IMR-90 (cell line): ENCODE measurements at regions not wholly inside any gene's neighbourhood (a gene's known extent, or its start where the extent isn't known, plus 50 kb on each side); places are given as distances from the start of the nearest gene placed in this dataset.
"Not testable (repeated sequence)": the region's sequence is repeated elsewhere in the genome, so short reads cannot be mapped to it uniquely, and the experiment has no call there.

Experiments used
- ATAC-seq: fragments of 200-7000 bp; cut with Tn5 transposase; 2 replicates; pipeline ENCODE4 v1.9.1; 2020; ENCODE audit warnings: low read depth, mild to moderate bottlenecking, moderate library complexity
- BruUV-seq: library from RNA; stranded (reverse); fragments of 400-500 nt; replicated peaks from 2 replicates; lab custom pipeline; 2021; lab: Mats Ljungman, UMichigan
- CTCF ChIA-PET: fragments of 300-600 bp; formaldehyde crosslinking; extraction: SDS; loops from one replicate; lab custom pipeline; 2021; ENCODE audit warnings: antibody characterized with exemption; lab: Yijun Ruan, JAX
- POLR2A ChIA-PET: fragments of 300-600 bp; sonication (Branson Sonifier 250); formaldehyde crosslinking; loops from one replicate; lab custom pipeline; 2022; ENCODE audit warnings: antibody characterized with exemption; ENCODE audit not compliant: unreplicated experiment; lab: Charles Lee
- DNase-seq: peaks from one replicate; pipeline ENCODE4 v3.0.0; 2013
- H2AFZ ChIP-seq: replicated peaks from 2 replicates; pipeline ENCODE3; 2013; ENCODE audit warnings: low read length, mild to moderate bottlenecking; ENCODE audit not compliant: poor library complexity
- H2AK5ac ChIP-seq: 2 replicates; pipeline ENCODE4 v1.6.1; 2013; ENCODE audit warnings: low read depth, low read length, inconsistent platforms
- H2AK9ac ChIP-seq: replicated peaks from 2 replicates; pipeline ENCODE3; 2013; ENCODE audit warnings: mild to moderate bottlenecking, low read depth, low read length, moderate library complexity; ENCODE audit not compliant: poor library complexity
- H2BK120ac ChIP-seq: 2 replicates; pipeline ENCODE4 v1.6.1; 2013; ENCODE audit warnings: low read depth, low read length, inconsistent platforms
- H2BK15ac ChIP-seq: 3 replicates; pipeline ENCODE4 v1.6.1; 2013; ENCODE audit warnings: low read depth, low read length, inconsistent platforms
- H2BK20ac ChIP-seq: 2 replicates; pipeline ENCODE4 v1.6.1; 2013; ENCODE audit warnings: low read depth, mild to moderate bottlenecking, inconsistent platforms, low read length, moderate library complexity
- H2BK5ac ChIP-seq: 2 replicates; pipeline ENCODE4 v1.6.1; 2013; ENCODE audit warnings: mild to moderate bottlenecking, low read depth, low read length, inconsistent platforms; ENCODE audit not compliant: poor library complexity, severe bottlenecking
- H3K14ac ChIP-seq: replicated peaks from 2 replicates; pipeline ENCODE4 v1.6.1; 2013; ENCODE audit warnings: low read depth, low read length, inconsistent platforms
- H3K18ac ChIP-seq: 2 replicates; pipeline ENCODE4 v1.6.1; 2013; ENCODE audit warnings: low read depth, low read length, control low read depth
- H3K23ac ChIP-seq: 2 replicates; pipeline ENCODE4 v1.6.1; 2013; ENCODE audit warnings: low read depth, low read length, inconsistent platforms
- H3K27ac ChIP-seq: 2 replicates; pipeline ENCODE4 v1.5.1; 2013; ENCODE audit warnings: mild to moderate bottlenecking, control low read depth, low read length; ENCODE audit not compliant: insufficient read depth
- H3K27me3 ChIP-seq: 2 replicates; pipeline ENCODE4 v1.6.1; 2013; ENCODE audit warnings: low read length; ENCODE audit not compliant: control insufficient read depth, insufficient read depth
- H3K36me3 ChIP-seq: 2 replicates; pipeline ENCODE4 v1.6.1; 2013; ENCODE audit warnings: low read length, mixed read lengths; ENCODE audit not compliant: control insufficient read depth, insufficient read depth
- H3K4ac ChIP-seq: 2 replicates; pipeline ENCODE4 v1.6.1; 2013; ENCODE audit warnings: low read depth, low read length, inconsistent platforms
- H3K4me1 ChIP-seq: 2 replicates; pipeline ENCODE4 v1.6.1; 2013; ENCODE audit warnings: low read length, mixed read lengths; ENCODE audit not compliant: control insufficient read depth, insufficient read depth
- H3K4me2 ChIP-seq: 2 replicates; pipeline ENCODE4 v1.6.1; 2013; ENCODE audit warnings: low read depth, mild to moderate bottlenecking, control low read depth, low read length, moderate library complexity
- H3K4me3 ChIP-seq: 2 replicates; pipeline ENCODE4 v1.5.1; 2013; ENCODE audit warnings: low read depth, mild to moderate bottlenecking, control low read depth, low read length, moderate library complexity; ENCODE audit not compliant: insufficient read depth
- H3K56ac ChIP-seq: 2 replicates; pipeline ENCODE4 v1.6.1; 2013; ENCODE audit warnings: low read length, inconsistent platforms; ENCODE audit not compliant: insufficient read depth; ENCODE audit errors: extremely low read depth
- H3K79me1 ChIP-seq, 2 experiments: 2 replicates each; pipeline ENCODE4 v1.6.1; 2013; ENCODE audit warnings: low read length in 2 of 2, inconsistent platforms in 1 of 2, low read depth in 1 of 2
- H3K9ac ChIP-seq: 2 replicates; pipeline ENCODE4 v1.6.1; 2013; ENCODE audit warnings: low read depth, low read length, control low read depth
- H3K9me1 ChIP-seq: 2 replicates; pipeline ENCODE4 v1.6.1; 2013; ENCODE audit warnings: low read length, inconsistent platforms; ENCODE audit not compliant: insufficient read depth
- H3K9me3 ChIP-seq: 2 replicates; pipeline ENCODE4 v1.6.1; 2013; ENCODE audit warnings: low read length; ENCODE audit not compliant: control insufficient read depth, insufficient read depth
- H4K20me1 ChIP-seq: 2 replicates; pipeline ENCODE4 v1.6.1; 2013; ENCODE audit warnings: low read length, inconsistent platforms; ENCODE audit not compliant: insufficient read depth
- H4K5ac ChIP-seq: 2 replicates; pipeline ENCODE4 v1.6.1; 2013; ENCODE audit warnings: mild to moderate bottlenecking, low read depth, low read length, control low read depth
- H4K8ac ChIP-seq, 2 experiments: 2 replicates each; pipeline ENCODE4 v1.6.1; 2013; ENCODE audit warnings: low read depth in 2 of 2, low read length in 2 of 2, control low read depth in 1 of 2, inconsistent platforms in 1 of 2
- H4K91ac ChIP-seq: 2 replicates; pipeline ENCODE4 v1.6.1; 2013; ENCODE audit warnings: low read depth, low read length, inconsistent platforms; ENCODE audit not compliant: insufficient read depth
- WGBS, 2 experiments: methylation state at CpG; one replicate each; pipeline versions ENCODE4 v1.1.5 to v1.1.7; 2013; ENCODE audit warnings: missing lambda C conversion rate in 2 of 2; ENCODE audit not compliant: insufficient read length in 1 of 2; ENCODE audit errors: extremely low coverage in 2 of 2; 5-methylcytosine and 5-hydroxymethylcytosine counted together
- dilution Hi-C: fragments of 300-500 bp; cut with HindIII; formaldehyde crosslinking; loops from one replicate; pipeline ENCODE4 v1.14.3; 2018; ENCODE audit warnings: low sequenced_read_pairs; ENCODE audit not compliant: unreplicated experiment
- in situ Hi-C: fragments of 300-500 bp; cut with MboI; formaldehyde crosslinking; loops from 3 replicates; pipeline ENCODE4 v1.14.3; 2019; ENCODE audit warnings: low sequenced_read_pairs, inconsistent platforms, mixed read lengths
- intact Hi-C: fragments of 100-400 bp; cut with micrococcal nuclease; formaldehyde crosslinking; loops from 2 replicates; pipeline ENCODE4 v1.10.0; 2022

DNA sequence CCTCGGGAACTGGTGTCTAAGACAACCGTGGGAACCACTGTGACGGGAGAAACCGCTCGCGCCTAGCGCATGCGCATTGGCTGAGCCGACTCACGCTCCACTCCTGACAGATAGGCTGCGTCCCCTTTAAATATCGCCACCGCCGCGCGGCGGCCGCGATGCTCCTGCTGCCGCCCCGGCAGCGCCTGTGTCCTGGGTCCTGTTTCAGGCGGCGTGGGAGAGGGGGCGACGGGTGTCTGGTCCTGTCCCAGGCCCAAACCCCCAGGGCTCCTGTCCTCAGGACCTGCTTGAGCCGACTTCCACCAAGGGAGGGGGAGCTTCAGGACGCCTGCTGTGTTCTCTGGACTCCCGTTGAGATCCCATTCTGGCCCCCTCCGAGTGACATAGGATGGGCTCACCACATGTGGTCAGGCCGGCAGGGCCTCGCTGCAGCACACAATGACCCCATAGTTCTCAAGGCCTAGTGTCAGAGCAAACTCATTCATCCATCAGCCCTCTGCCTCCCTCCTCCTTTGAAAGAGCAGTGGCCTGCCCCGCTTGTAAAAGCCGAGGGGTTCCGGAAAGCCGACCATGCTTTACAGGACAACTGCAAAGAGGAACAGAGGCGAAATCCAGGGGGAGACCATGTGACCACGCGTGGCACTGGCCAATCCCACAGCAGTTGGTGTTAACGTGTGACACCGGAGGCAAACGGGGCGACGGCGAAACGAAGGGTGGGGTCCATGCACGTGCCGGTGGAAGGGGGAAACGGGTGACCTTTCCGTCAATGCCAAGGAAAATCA is 710.0 kb upstream of the TPTE start:
- DNase-seq, H2AK9ac ChIP-seq, H3K9me1 ChIP-seq, H4K20me1 ChIP-seq, H2BK5ac ChIP-seq, H3K14ac ChIP-seq, H4K91ac ChIP-seq, H3K9ac ChIP-seq, H3K4me2 ChIP-seq, ATAC-seq, H3K4me3 ChIP-seq, BruUV-seq, in situ Hi-C loops, intact Hi-C loops, dilution Hi-C loops, H2BK15ac ChIP-seq, H4K5ac ChIP-seq, H3K56ac ChIP-seq, H3K27ac ChIP-seq, H3K23ac ChIP-seq, POLR2A ChIA-PET, H3K36me3 ChIP-seq, H3K9me3 ChIP-seq, H2BK120ac ChIP-seq, H2BK20ac ChIP-seq, CTCF ChIA-PET, H2AK5ac ChIP-seq, H2AFZ ChIP-seq, H4K8ac ChIP-seq, H3K27me3 ChIP-seq, H3K4ac ChIP-seq, H3K79me1 ChIP-seq, H3K18ac ChIP-seq, H3K4me1 ChIP-seq: not testable (repeated sequence)
- WGBS, 2 experiments, result no CpG with 5 or more reads among the region's 50 CpGs

DNA sequence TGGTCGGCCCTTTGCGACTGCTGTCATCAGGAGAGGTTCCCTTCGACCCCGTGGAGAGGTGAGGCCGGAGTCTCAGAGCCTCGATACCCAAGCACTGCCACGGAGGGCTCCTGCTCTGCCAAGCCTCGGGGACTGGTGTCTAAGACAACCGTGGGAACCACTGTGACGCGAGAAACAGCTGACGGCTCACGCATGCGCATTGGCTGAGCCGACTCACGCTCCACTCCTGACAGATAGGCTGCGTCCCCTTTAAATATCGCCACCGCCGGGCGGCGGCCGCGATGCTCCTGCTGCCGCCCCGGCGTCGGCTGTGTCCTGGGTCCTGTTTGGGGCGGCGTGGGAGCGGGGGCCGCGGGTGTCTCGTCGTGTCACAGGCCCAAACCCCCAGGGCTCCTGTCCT is 708.9 kb upstream of the TPTE start:
- H4K5ac ChIP-seq, H3K23ac ChIP-seq, H2BK15ac ChIP-seq, H2BK20ac ChIP-seq, ATAC-seq, H3K18ac ChIP-seq, H4K91ac ChIP-seq, BruUV-seq, H3K27ac ChIP-seq, H3K4ac ChIP-seq, H2BK5ac ChIP-seq, H3K14ac ChIP-seq, H4K20me1 ChIP-seq, H3K9ac ChIP-seq, H3K27me3 ChIP-seq, H3K9me3 ChIP-seq, H3K4me3 ChIP-seq, H2AFZ ChIP-seq, H2AK9ac ChIP-seq, intact Hi-C loops, H4K8ac ChIP-seq, H2AK5ac ChIP-seq, H3K79me1 ChIP-seq, dilution Hi-C loops, H3K56ac ChIP-seq, H3K4me1 ChIP-seq, H3K4me2 ChIP-seq, DNase-seq, H2BK120ac ChIP-seq, H3K9me1 ChIP-seq, CTCF ChIA-PET, POLR2A ChIA-PET, in situ Hi-C loops, H3K36me3 ChIP-seq: not testable (repeated sequence)
- WGBS, 2 experiments, result no CpG with 5 or more reads among the region's 35 CpGs
